G401 (cell line): ENCODE measurements at regions not wholly inside any gene's neighbourhood (a gene's known extent, or its start where the extent isn't known, plus 50 kb on each side); places are given as distances from the start of the nearest gene placed in this dataset.
"Not testable (repeated sequence)": the region's sequence is repeated elsewhere in the genome, so short reads cannot be mapped to it uniquely, and the experiment has no call there.

Experiments used
- DNase-seq: peaks from one replicate; pipeline ENCODE4 v3.0.0-alpha.2; 2015; ENCODE audit warnings: low spot score
- in situ Hi-C: cut with HindIII; loops from 2 replicates; pipeline ENCODE4 v1.10.0; 2016; ENCODE audit warnings: low sequenced_read_pairs, mixed read lengths

DNA sequence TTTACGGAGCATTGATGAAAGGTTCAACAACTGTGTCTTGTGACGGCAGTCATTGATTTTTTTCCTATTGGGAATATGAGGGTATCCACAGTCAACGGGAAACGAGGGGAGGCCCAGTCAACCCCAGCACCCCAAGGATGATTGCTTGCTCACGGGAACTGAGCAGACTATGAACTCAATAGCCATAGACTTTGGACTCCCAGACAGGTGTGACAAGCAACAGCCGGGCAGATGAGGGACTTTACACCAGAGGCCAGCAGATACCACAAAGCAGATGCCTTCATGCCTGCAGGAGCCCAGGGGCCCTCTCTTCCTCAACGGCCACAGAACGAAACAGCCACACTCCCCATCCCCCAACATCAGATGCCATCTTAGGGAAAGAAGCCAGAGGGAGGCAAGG lies 80.3 kb upstream of the FLT1 start:
- no peak for DNase-seq
- in situ Hi-C loops: no loop called here

DNA sequence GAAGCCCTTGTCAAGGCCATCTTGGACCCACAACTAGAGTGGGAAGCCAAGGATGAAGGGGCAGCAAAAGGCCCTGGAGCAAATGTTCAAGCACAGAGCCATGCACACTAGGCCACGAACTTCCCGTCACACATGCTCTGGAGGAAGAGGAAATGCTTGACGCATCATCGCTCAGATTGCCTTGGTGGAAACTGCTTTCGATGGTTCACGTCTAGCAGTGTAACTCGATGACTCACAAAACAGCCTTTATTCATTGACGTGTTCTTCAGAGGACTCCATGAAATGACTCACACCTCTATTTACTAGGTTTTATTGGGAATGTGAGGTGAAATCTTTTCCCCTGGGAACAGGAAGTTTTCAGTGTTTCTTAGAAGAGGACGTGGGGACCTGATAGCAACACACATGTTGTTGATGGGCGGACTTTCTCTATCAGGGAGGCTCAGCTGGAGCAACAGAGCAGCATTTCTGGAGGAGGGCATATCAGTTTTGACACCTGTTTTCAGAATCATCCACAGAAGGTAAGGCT lies 79.8 kb upstream of the FLT1 start:
- in situ Hi-C loops: no loop called here
- no peak for DNase-seq

DNA sequence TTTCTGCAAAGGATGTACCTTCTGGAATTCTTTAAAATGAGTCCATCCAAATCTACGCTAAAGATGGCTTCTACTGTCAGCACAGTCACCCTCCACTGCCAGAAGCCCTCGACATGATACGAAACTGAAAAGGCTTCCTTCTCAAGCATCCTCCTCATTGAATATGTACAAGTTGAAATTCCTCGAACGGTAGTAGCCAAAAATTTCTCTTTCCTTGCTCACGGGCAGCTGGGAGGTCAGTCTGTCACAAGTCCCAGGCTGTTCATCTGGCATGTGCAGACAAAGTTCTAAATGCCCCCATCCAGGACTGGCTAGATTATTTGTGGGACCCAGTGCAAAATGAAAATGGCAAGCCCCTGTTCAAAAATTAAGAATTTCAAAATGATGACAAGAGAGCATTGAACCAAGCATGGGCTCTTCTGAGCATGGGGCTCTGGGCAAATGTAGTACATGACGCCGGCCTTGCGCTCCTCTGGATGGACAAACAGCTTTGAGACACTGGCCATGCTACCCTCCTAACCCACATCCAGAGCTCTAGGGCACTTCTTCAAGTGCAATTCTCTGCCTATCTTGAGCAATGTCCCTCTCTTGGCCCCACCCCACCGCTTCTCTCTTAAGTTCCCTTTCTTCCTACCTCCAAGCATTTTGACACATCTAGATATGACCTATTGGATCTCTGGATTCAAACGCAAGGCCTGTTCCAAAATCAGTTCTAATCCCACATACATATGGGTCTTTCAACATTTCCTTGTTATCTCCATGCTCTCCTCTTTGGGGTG lies 78.9 kb upstream of the FLT1 start:
- in situ Hi-C loops: no loop called here
- DNase-seq: no peak

DNA sequence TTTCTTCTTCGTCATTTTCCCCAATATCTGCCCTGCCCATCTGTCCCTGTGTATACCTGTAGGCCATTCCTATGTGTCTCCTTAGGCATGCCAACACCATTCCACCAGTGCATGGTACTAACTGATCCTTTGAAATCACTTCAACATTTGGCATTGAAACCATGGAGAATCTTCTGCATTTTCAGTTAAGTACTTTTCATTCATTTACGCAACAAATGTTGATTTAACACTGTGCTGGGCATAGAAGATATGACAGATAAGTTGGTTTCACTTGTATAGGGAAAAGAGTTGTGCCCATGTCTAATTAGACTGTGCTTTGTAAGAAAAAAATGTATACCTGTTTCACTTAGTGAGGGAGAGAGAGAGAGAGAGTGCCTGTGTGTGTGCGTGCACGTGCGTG lies 77.9 kb upstream of the FLT1 start:
- DNase-seq: no peak
- in situ Hi-C loops: no loop called here

DNA sequence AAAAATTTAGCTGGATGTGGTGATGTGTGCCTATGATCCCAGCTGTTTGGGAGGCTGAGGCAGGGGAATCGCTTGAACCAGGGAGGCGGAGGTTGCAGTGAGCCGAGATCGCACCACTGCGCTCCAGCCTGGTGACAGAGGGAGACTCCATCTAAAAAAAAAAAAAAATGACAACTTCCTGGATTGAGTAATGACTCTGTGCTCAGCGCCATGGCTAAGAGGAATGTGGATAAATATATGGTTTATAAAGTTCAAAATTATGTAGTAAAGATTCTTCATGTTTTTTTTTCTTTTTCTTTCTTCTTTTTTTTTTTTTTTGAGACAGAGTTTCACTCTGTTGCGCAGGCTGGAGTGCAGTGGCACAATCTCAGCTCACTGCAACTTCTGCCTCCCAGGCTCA lies 75.4 kb upstream of the FLT1 start:
- DNase-seq, in situ Hi-C loops: not testable (repeated sequence)

DNA sequence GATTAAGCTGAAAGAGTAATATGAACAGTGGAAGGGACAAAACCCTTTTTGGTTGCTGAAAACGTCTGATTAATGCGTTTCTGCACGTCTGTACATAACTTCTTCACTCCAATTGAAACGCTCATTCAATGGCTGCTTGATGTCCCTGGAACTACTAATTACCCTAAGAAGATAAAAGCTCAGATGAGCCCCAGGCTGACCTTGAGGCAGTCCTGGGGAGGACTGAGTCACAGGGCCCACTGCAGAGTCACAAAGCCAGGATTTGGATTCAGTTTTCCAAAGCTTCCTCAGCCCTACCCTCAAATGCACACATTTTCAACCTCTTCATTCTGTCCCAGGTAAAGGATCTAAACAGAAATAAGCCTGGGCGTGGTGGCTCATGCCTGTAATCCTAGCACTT lies 75.0 kb upstream of the FLT1 start:
- no peak for DNase-seq
- in situ Hi-C loops: no loop called here

DNA sequence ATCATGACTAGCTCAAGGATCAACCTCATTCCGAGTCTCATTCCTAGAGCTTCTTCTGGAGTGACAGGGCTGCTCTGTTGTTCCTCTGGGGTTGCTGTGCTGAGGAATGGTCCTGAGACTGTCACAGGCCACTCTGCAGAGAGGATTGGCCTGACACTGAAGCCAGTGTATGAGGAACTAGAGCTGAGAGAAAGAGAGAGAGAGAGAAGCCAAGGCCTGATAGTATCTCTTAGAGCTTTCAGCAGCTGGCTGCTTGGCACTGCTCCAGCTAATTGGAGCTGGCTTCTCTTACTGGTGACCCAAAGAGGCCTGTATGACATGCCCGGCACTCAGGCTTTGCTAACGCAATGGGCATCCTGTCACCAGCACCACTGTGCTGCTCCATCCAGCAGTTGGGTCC lies 73.4 kb upstream of the FLT1 start:
- in situ Hi-C loops: no loop called here
- DNase-seq: no peak

DNA sequence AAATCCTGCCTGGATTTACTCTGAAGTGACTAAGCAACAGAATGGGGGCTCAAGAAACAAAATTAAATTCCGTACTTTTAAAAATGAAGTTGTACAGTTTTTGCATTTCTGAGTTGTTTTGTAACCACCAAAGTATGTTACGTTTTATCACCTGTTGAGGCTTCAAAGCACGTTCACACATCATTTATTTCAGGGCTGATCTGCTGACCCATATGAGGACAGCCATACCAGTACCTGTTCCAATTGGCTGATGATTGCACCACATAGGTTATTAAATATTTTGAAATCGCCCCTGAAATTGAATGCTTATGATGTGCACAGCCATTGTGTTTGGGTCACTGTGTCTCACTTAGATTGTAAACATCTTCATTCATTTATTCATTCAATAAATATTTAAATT lies 72.0 kb upstream of the FLT1 start:
- no peak for DNase-seq
- in situ Hi-C loops: no loop called here

DNA sequence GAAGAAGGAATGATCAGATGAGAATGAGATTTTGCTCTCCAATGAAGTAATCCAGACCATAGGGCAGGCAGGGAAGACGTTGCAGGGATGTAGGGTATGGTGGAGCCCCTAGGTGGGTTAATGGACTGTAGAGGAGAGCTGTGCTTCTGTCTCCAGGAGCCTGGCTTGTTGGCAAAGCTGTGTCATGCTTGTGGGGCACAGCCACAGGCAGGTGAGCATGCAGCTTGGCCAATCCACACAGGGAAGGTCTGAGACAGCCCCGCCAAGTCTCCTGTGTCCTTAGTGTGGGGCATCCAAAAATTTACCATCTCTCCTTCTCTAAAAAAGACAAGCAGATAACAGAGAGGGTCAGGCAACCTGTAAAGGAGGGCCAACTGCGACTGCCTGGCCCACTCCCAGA lies 71.4 kb upstream of the FLT1 start:
- in situ Hi-C loops: no loop called here

DNA sequence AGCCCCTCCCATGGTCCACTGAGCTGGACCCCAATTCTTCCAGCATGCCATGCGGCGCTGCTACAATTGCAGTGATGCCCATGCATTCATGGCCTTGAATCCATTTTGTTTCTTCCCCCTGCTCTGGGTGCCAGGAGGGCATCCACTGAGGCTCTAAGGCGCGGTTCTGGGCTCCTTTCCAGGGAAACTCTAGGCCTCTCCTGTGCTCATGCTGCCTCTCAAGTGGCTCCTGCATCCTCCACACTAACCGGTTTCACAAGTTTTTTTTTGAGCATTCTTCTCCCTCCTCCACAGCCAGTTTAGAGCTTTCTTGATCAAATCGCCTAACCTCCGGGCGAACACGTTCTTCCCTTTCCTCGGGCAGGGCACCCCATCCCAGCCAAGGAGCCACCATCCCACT lies 69.1 kb upstream of the FLT1 start:
- in situ Hi-C loops: no loop called here
- DNase-seq: no peak

More for the DNA sequence above, 71.4 kb upstream of the FLT1 start:
- DNase-seq: no peak

DNA sequence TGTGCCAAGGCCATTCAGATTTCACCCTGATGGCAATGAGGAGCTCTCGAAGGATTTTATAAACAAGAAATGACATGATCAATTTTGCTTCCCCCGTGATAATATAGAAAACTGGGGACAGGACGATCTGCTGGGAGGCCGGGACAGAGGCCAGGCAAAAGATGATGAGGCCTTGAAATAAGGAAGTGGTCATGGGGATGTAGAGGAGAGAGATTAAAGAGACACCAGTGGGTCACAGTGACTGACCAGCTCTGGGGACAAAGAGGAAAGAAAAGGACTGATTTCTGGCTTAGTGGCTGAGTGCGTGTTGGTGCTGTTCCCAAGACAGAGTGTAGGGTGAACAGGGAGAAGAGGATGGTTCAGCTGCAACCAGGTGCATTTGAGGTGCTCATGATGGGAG lies 68.7 kb upstream of the FLT1 start:
- DNase-seq: no peak
- in situ Hi-C loops: no loop called here

DNA sequence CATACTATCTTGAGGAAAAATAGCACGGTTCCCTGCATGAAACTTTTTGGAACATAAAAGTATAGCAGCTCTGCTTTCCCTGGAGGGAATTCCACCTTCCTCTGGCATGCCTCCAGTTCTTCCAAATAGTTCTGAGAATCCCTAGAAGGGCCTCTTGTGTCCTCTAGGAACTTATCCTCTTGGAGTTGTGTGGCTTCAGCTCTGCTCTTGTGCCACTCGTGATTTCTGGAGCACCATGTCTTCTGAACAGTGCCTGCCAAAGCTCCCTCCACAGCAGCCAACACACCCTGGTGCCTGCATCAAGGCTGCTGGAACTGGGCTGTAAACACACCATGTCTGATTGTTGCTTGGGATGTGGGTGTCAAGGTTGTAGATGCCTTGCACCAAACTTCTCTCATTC lies 65.7 kb upstream of the FLT1 start:
- in situ Hi-C loops: no loop called here
- DNase-seq: no peak

DNA sequence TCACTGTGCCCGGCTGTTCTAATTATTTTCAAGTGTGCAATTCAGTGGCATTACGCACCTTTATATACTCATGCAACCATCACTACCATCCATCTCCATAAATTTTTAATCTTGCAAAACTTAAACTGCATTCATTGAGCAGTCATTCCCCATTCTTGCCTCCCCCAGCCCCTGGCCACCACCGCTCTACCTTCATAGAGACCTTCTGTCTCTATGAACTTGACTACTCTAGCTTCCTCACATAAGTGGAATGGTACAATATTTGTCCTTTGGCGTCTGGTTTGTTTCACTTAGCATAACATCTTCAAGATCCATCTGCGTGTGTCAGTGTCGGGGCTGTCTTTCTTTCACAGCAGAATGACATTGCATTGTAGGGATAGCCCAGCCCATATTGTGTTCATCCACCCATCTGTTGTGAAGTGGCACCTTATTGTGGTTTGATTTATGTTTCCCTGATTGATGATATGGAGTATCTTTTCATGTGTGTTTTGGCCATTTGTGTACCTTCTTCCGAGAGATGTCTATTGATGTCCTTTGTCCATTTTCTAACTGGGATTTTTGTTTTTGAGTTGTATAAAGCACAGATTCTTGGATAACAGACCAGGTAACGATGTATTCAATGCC lies 64.8 kb upstream of the FLT1 start:
- in situ Hi-C loops: no loop called here

DNA sequence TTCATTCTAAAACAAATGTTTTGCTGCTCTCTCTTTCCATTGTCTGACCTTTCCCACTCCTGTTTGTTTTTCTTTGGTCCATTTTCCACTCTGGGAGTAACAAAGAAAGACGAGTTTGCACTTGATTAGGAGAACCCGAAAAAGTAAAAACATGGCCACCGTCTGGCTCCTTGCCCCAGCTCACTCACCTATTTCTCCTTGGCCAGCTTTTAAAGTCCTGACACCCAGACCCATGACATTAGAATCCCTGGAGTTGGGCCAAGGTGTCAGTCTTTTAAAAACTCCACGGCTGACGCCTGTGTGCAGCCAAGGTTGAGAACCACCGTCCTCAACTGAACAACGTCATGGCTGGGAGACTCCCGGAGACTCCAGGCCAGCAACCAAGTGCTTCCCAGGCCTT lies 63.6 kb upstream of the FLT1 start:
- no peak for DNase-seq
- in situ Hi-C loops: no loop called here

More for the DNA sequence above, 64.8 kb upstream of the FLT1 start:
- no peak for DNase-seq

DNA sequence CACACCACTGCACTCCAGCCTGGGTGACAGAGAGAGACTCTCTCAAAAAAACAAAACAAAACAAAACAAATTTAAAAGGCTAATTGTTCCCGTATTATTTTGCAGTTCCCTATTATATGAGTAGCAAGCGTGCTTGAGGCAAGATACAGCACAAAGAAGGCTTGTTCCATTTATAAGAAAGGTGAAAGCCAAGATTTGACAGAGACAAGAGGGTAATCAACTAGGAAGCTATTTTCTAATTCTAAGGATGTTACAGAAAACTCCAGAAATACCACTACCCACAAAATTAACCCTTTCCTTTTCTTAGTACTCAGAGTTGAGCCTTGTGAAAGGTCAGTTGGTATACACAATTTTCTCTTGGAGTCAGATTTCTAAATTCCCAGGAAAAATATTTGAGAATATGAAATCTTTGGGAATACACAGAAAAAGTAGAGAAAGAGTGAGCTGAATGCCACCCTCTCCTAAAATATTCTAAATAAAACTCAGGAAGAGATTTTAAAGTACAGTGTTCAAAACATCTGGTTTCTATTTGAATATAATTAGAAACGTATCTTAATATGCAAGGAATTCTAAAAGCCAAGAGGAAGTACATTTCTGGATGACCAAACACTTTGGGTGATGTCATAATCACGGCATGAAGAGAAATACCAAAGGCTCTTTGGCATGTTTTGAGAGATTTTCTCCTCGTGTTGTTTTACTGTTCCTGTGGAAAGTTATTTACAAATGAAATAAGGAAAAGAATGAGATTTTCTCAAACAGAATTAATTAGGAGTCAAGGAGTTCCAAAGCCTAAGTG lies 63.0 kb upstream of the FLT1 start:
- DNase-seq: no peak
- in situ Hi-C loops: no loop called here

DNA sequence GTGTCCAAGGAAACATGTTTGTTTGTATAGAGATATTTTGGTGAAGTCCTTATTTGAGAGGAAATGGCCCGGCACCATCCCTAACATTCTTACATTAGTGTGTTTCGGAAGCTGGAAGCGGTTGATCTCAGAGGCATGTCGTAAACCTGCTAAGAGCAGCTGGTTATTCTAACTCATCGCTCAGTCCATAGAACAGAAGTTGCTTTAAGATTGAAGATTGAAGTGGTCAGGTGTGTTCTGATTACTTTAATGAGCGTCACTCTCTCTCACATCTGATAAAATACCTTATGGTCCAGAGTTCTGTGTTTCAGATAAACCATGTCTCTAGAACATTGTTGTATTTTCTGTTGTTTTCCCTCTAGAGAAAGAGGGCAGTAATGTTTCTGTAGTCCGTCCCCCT lies 60.2 kb upstream of the FLT1 start:
- no peak for DNase-seq
- in situ Hi-C loops: no loop called here

DNA sequence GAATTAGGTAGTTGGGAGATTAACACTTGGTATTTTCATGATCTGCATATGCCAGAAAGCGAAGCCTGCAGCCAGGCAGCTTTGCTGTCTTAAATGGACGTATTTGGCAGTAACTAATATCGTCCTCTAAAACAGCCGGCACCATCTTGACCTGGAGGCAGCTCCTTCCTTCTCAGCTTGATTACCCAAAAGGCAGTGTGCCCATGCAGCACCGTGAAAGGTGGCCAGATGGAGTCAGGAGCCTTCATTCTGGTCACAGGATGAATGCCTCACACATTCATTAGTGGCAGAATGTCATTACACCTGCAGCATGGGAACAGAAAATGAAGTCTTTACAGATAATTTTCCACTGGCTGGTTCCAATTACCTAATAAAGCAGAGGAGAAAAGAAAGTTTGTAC lies 59.0 kb upstream of the FLT1 start:
- peak; percentile 91 for DNase-seq
- in situ Hi-C loops: no loop called here

DNA sequence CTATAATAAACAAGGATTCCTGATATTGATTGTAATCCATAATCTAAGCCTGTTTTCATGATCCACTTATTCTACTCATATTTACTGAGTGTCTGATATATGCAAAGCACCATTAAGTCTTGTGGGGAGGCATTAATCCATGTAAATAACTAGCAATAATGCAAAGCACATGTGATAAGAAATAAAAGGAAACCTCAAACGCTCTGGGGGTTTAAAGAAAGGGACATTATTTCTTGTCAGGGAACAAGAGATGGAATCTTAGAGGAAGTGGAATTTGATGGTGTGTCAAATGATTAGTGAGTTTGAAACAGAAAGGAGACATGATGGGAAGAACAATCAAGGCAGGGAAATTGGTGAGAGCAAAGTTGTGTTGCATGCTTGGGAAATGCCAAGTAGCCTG lies 57.4 kb upstream of the FLT1 start:
- no peak for DNase-seq
- in situ Hi-C loops: no loop called here

DNA sequence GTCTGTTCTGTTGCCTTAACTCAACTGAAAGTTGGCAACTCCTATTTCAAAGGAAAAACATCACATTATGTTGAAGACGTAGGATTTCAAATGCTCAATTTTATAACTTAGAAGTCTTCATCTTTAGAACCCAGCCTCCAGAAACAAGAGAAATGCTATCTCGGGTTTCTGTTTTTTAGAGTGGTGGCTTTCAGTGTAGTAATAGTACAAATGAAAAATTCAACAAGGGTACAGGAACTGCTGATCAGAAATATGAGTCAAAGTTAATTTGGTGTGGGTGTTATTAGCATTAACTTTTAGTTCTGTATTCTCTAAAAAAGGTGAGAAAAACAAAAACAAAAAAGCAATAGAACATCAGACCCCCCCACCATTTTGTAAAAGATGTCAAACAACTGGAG lies 56.6 kb upstream of the FLT1 start:
- in situ Hi-C loops: no loop called here
- no peak for DNase-seq
